Middle frontal gyrus (tissue), 1 donor: ENCODE measurements at regions not wholly inside any gene's neighbourhood (a gene's known extent, or its start where the extent isn't known, plus 50 kb on each side); places are given as distances from the start of the nearest gene placed in this dataset.
"Not testable (repeated sequence)": the region's sequence is repeated elsewhere in the genome, so short reads cannot be mapped to it uniquely, and the experiment has no call there.

Experiments used
- DNase-seq: peaks from one replicate; pipeline ENCODE4 v3.0.0-alpha.2; 2015; ENCODE audit warnings: low spot score; ENCODE audit errors: extremely low spot score

- no peak for DNase-seq
Measured at GRCh38 chr7:85896531-85896930, 709.7 kb upstream of the SEMA3D start.

- no peak for DNase-seq
Measured at GRCh38 chr7:85895835-85896234, 709.0 kb upstream of the SEMA3D start.

GRCh38 chr7:85891900-85892299 lies 705.0 kb upstream of the SEMA3D start:
- not testable (repeated sequence) for DNase-seq

GRCh38 chr7:85890244-85890811 lies 703.5 kb upstream of the SEMA3D start:
- peak; percentile 43 for DNase-seq

- no peak for DNase-seq
Measured at GRCh38 chr7:85887133-85887532, 700.3 kb upstream of the SEMA3D start.

- no peak for DNase-seq
Measured at GRCh38 chr7:85882335-85882734, 695.5 kb upstream of the SEMA3D start.

GRCh38 chr7:85875398-85875797 lies 688.5 kb upstream of the SEMA3D start:
- DNase-seq: no peak

- no peak for DNase-seq
Measured at GRCh38 chr7:85866540-85866939, 679.7 kb upstream of the SEMA3D start.

GRCh38 chr7:85851571-85852193 lies 664.8 kb upstream of the SEMA3D start:
- DNase-seq: peak; percentile 24

- no peak for DNase-seq
Measured at GRCh38 chr7:85850381-85850780, 663.5 kb upstream of the SEMA3D start.

- no peak for DNase-seq
Measured at GRCh38 chr7:85840554-85840953, 653.7 kb upstream of the SEMA3D start.

- DNase-seq: no peak
Measured at GRCh38 chr7:85833066-85833465, 646.2 kb upstream of the SEMA3D start.

- DNase-seq: no peak
Measured at GRCh38 chr7:85830982-85831381, 644.1 kb upstream of the SEMA3D start.

- DNase-seq: peak; percentile 8
Measured at GRCh38 chr7:85829817-85830432, 643.1 kb upstream of the SEMA3D start.

- no peak for DNase-seq
Measured at GRCh38 chr7:85829176-85829575, 642.3 kb upstream of the SEMA3D start.

- DNase-seq: no peak
Measured at GRCh38 chr7:85828614-85829013, 641.8 kb upstream of the SEMA3D start.

GRCh38 chr7:85823396-85824080 lies 636.7 kb upstream of the SEMA3D start:
- no peak for DNase-seq

- DNase-seq: no peak
Measured at GRCh38 chr7:85821926-85822325, 635.1 kb upstream of the SEMA3D start.

- no peak for DNase-seq
Measured at GRCh38 chr7:85820702-85821443, 634.0 kb upstream of the SEMA3D start.

GRCh38 chr7:85815526-85815925 lies 628.7 kb upstream of the SEMA3D start:
- DNase-seq: no peak

GRCh38 chr7:85806321-85806720 lies 619.5 kb upstream of the SEMA3D start:
- no peak for DNase-seq

- DNase-seq: no peak
Measured at GRCh38 chr7:85805656-85806055, 618.8 kb upstream of the SEMA3D start.
